ENCODE measurements at regions not wholly inside any gene's neighbourhood (a gene's known extent, or its start where the extent isn't known, plus 50 kb on each side); places are given as distances from the start of the nearest gene placed in this dataset.

- no peak for DNase-seq
Observed at GRCh38 chr14:100659345-100660001, 67.2 kb upstream of the DLK1 start.

DNA sequence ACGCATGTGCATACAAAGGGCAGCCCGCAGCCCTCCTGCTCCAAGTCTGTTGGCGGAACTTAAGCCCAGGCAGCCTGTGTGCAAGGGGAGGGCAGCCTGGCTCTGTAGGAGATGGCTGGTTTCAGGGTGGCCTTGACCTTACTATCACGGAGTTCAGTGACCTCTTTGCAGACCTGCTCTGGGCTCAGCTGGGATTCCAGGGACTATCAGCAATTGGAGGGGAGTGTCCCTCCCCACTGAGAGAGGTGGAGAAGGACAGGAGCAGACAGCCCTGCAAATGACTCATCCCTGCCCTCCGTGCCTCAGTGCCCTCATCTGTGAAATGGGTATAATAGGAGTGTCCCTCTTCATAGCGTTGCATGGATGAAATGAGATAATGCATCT lies 66.2 kb upstream of the DLK1 start:
- no peak for DNase-seq

- no peak for DNase-seq
Observed at GRCh38 chr14:100660882-100661635, 65.6 kb upstream of the DLK1 start.

DNA sequence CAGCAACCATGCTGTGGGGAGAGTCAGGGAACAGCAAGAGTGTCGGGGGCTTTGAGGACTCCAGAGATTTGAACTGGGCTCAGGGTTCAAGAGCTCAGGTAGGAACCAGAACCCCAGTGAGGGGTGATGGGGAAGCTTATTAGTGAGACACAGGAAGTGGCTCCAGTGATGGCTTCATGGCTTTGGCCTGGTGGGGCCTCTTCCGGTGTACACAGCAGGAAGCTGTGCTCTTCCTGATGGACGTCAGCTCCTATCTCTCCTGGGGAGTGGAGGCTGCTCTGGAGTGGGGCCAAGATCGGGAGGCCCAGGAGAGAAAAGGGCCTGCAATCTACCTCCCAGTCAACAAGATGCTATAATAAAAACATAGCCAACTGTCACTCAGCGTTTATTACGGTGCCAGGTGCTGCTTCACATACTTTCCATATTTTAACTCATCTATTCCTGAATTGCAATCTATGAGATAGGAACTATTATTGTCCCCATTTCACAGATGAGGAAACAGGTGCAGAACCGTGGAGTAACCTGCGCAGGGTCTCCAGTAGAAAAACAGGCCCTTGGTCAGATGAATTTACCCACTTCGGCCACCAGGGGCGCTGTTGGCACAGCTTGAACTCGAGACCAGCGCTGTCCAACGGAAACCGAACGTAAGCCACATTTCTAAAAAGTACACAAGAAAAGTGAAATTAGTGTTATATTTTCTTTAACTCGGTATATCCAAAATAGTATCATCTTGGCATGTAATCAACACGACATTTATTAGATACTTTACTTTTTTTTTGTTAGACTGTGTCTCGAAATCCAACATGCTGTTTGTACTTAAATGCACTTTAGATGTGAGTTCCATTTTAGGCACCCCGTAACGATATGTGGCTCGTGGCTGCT lies 63.6 kb upstream of the DLK1 start:
- DNase-seq: peak; percentile 54

DNA sequence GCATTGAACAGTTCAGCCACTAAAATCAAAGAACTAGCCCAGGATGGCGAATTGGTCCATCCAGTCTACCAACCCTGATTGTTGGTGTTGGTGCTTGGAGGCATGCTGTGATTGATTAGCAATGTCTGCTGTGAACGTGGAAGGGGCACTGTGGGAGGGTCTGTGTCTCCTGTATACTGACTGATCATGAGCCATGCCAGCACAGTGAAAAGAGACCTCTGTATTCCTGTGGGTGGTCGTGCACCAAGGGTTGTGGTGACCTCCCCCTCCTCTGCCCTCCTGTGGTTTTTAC lies 63.0 kb upstream of the DLK1 start:
- no peak for DNase-seq

- no peak for DNase-seq
Observed at GRCh38 chr14:100664231-100664630, 62.5 kb upstream of the DLK1 start.

DNA sequence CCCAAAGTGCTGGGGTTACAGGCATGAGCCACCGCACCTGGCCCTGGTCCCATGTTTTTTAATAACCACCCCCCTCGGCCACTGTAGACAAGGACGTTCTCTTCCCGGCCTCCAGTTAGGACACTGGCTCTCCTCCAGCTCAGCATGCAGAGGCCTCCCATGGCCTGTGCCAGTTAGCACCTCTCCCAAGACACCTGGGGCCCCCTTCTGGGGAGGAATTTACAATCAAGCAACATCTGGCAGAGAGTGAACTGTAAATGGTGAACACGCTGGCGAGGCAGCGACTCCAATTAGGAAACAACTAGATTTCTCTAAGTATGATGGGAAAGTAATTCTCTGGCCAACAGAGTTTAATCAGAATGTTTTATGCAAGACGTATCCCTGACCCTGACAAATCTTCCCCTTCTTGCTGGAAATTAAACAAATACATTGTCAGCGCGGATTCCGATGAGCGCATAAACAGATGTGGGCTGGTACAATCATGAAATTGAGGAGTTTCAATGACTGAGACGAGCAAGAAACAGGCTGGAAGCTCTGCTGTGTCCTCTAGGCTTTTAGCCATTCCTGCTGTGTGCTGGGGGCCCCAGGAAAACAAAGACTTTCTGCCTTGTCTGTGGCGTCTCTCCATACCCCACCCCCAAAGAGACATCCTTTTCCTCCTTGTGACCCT lies 61.7 kb upstream of the DLK1 start:
- DNase-seq: no peak

DNA sequence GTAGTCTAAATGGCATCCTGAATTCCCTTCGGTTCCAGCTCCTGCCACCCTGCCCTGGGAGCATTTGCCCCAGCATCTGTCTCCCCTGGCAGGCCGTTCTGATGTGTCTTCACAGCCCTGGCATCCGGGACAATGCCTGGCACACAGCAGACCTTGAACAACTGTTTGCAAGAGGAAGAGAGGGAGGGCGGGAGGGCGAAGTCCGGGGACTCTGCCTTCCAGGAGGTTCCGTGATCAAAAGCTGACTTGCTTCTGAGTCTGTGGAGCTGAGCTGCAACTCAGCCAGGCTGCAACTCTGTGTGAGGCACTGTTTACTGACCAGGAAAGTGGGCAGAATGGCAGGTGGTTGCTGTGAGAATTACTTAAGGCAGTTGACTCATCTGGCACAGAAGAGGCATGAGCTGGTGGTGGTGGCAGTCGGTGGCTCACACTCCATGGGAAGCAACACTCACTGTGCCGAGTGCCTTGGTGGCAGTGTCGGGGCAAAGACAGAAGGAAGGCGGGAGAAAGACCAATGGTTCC lies 61.1 kb upstream of the DLK1 start:
- DNase-seq: no peak

DNA sequence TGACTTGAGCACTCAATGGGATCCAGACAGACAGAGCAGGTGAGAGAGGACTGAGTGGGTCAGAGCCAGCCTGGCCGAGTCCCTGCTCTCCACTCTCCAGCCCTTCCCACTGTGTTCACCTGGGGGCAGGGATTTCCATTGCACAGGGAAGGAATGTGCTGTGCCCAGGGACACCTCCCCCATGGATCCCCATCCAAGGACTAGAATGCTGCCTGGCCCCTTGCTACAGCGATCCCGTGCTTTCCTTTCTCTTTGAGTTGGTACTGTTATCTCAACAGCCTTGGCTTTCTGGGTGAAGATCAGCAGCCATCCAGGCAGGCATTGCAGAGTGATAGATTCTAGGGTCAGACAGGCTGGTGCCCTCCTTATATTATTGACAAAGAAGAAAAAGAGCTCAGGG lies 60.3 kb upstream of the DLK1 start:
- DNase-seq: no peak

GRCh38 chr14:100666851-100667250 lies 59.8 kb upstream of the DLK1 start:
- no peak for DNase-seq

DNA sequence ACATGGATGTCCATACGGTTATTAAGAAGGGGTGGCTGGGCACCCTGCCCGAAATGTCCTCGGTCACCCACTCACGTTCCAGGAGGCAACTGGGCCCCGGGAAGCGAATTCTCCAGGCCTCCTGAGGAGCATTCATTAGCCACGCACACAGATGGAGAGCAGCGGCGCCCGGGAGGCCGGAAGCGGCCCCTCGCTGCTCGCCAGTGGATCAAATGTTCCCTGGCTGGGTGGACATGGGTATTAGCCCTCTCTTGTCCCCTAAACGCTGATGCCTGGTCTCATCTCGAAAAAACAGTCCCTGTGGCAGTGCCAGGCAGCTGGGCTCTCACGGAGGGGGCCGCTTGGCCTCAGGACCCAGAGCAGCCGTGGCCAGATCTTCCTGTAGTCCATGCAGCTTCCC lies 59.0 kb upstream of the DLK1 start:
- DNase-seq: no peak

DNA sequence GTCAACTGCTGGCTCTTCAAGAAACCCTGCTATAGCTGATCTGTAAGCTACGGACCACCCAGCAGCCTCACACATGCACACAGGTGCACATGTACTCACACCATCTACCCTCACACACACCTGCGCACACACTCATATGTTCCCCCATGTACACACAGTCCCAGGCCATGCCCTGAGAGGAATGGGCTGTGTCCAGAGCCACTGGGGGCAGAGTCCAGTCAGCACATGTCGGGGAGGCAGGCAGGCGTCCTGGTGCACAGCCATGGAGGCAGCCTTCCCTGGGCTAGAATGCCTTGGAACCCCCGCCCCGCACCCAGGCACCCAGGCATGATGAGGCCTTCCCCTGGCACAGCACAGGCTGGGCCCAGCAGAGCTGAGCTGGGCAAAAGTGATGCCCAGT lies 58.3 kb upstream of the DLK1 start:
- no peak for DNase-seq

DNA sequence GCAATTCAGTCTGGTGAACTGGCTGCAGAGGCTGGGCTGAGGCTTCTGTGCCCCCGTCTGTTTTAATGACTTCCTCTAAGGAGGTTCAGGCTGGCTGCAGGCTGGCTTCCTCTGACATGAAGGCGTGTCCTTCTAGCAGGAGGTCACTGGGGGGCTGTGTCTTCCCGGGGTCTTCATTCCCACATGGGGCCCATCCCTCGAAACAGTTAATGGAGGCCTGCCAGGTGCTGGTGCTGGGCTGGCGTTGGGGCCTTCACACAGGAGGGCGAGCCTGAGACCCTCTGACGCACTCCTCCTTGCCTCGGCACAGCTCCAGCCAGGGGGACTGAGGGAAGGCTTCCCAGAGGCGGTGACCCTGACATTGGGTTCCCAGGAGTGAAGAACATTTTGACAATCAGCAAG lies 57.7 kb upstream of the DLK1 start:
- no peak for DNase-seq

- DNase-seq: no peak
Observed at GRCh38 chr14:100669468-100669867, 57.2 kb upstream of the DLK1 start.

- DNase-seq: no peak
Observed at GRCh38 chr14:100670017-100670752, 56.5 kb upstream of the DLK1 start.

- no peak for DNase-seq
Observed at GRCh38 chr14:100670753-100671049, 56.0 kb upstream of the DLK1 start.

- no peak for DNase-seq
Observed at GRCh38 chr14:100671386-100671901, 55.2 kb upstream of the DLK1 start.

DNA sequence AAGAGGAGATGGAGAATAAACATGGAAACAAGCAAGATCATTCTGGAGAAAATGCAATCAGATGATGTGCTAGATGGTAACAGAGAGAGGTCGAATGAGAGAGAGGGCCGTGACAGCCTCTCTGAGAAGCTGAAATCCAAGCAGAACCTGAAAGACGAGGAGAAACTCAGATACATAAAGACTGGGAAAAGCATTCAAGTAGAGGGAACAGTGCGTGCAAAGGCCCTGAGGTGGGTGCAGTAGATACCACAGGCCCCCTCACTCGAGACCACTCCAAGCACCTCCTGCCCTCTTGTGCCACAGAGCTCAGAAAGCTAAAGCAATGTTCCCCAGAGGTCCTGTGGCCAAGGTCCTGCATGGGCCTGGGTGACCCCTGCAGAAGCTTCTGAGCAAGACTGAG lies 54.8 kb upstream of the DLK1 start:
- no peak for DNase-seq

DNA sequence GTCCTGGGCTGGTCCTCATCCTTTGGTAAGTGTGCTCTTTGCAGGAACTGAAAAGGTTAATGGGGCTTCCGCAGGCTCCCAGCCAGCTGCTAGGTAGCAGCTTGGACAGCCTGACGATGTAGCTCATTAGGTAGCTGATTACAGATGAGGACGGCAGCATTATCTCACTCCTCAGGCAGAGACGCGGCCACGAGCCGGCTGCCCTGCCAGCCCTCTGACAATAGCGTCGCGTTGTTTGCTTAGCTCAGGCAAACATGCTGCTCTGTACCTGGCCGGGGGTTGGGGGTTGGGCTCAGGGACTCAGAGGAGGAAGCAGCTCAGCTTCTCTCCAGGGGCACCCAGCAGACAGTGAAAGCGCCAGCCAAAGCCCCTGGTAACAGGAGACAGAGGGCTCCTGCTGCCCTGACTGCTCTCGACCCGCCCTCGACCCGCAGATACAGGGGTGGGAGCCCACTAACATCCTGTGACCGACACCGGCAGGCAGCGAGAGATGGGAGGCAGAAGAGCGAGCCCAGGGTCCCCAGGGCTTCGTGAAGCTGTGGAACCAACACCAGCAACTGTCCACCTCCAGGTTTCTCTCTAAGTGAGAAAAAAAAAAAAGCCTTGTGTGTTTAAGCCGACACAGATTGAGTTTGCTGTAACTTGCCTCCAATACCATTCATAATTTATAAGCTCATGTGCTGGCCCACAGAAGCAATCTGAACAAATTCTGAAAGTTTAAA lies 53.4 kb upstream of the DLK1 start:
- no peak for DNase-seq

GRCh38 chr14:100673807-100674154 lies 52.9 kb upstream of the DLK1 start:
- DNase-seq: no peak

DNA sequence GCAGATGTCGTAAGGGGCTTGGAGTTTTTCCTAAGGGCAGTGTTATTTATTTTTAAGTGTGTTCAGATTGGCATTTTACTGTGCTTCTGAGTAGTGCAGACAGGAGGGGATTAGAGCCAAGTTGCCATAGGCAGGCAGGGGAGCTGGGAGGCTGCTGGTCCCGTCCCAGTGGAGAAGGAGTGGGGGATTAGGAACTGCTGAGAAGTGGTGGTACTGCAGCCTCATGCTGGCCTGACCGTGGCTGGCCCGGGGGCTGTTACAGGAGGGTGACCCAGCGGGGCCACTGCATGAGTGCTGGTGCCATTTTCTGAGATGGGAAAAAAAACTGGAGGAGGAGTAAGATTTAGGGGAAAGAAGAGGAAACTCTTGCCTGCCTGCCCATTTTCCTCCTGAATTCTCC lies 52.3 kb upstream of the DLK1 start:
- no peak for DNase-seq
